Stimulated activated naive CD8-positive, alpha-beta T cell treated with anti-CD3 and anti-CD28 coated beads, Interleukin-15, Interleukin-2, amounts not matched to agents 100 U/mL and 50 U/mL, for 24 hours (primary cell): ENCODE measurements at regions not wholly inside any gene's neighbourhood (a gene's known extent, or its start where the extent isn't known, plus 50 kb on each side); places are given as distances from the start of the nearest gene placed in this dataset.

ENCODE experiments used
- ATAC-seq: fragments of 150-1000 bp; cut with Tn5 transposase; one replicate; pipeline ENCODE4 v1.10.0; 2021
- DNase-seq: peaks from one replicate; pipeline ENCODE4 v3.0.0; 2021

DNA sequence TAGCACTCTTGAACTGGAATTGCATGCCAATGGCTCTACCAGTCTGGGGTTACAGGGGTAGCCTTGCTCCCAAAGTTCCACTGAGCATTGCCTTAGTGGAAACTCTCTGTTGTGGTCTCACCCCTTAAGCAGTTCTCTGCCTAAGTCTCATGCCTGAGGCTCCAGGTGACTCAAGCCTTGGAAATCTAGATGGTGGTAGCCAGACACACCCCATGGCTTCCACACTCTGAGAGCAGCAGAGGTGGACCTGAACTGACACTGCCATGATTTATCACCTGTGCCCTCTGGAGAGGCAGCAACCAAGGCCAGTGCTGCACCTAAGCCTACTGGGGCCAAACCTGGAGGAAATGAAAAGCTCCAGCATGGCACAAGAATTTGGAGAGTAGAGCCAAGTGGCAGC, 285.7 kb upstream of the PKN2 start:
- no peak for ATAC-seq
- DNase-seq = no peak

DNA sequence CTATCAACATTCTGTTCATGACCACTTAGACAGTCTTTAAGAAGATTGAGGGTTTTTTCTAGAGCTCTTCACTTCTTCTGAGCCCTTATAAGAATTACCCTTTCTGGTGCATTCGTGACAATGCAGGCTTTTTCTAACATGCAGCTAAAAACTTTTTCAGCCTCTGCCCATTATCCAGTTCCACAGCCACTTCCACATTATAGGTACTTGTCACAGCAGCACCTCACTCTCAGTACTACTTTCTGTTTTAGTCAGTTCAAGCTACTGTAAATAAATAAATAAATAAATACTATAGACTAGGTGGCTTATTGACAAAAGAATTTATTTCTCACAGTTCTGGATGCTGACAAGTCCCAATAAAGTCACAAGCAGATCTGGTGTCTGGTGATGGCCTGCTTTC, 284.4 kb upstream of the PKN2 start:
- DNase-seq = no peak
- no peak for ATAC-seq

DNA sequence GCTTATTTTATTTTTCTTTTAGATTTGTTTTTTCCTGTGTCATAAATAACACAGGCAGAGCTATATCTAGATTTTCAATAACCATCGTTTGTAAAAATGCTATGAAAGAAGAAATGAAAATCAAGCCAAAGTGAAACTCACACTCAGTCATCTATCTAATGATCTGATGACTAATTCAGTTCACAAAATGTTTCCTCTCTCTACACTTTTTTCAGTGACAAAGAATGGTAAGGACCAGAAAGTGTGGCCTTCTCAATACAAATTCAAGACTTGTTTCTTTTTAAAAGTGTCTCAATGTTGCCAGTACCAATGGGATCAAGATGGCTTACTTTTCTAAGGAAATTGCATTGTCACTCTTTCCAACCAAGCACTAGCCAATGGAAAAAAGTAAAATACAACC, 282.8 kb upstream of the PKN2 start:
- no peak for ATAC-seq
- no peak for DNase-seq

DNA sequence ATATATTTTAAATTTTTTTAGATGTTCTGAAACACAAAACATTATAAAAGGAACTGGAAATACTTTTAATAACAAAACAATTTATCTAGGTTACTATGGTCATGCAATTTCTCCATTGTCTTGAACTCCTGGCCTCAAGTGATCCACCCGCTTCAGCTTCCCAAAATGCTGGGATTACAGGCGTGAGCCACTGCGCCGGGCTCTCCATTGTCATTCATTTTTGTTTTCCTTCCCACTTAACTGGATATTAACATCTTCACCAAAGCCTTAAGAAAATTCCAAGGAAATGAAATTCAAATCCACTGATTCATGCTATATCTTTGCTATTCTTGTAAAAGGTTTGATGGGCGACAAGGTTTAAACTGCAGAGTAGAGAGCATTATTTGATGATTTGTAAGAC, 279.5 kb upstream of the PKN2 start:
- ATAC-seq = no peak
- DNase-seq = no peak

DNA sequence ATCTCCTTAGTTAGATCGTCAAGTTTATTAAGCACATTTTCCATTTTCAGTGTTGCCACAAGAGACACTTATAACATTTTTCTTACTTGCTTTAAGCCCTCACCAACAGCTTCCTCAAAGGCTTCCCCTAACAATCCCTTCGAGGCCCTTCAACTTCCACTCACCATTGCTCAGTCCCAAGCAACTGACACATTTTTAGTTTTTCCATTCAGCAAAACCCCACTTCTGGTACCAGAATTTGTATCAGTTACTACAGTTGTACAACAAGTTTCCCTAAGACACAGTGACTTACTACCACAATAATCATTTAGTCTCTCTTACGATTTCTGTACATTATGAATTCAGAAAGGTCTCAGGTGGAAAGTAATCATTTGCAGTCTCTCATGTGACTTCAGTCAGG, 276.8 kb upstream of the PKN2 start:
- DNase-seq = no peak
- ATAC-seq = no peak

DNA sequence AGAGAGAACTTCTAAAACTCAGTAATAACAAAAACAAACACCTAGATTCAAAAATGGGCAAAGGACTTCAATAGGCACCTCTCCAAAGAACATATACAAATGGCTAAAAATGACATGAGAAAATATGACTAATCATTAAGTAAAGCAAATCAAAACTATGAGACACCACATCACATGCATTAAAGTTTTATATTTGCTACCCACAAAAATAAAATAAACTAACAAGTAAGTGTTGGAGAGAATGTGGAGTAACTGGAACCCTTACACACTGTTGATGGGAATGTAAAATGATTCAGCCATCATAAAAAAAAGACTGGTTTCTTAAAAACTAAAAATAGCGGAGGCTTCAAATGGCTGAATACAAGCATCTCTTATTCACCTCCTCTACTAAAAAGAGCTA, 262.1 kb upstream of the PKN2 start:
- ATAC-seq (no peak), DNase-seq (no peak)

DNA sequence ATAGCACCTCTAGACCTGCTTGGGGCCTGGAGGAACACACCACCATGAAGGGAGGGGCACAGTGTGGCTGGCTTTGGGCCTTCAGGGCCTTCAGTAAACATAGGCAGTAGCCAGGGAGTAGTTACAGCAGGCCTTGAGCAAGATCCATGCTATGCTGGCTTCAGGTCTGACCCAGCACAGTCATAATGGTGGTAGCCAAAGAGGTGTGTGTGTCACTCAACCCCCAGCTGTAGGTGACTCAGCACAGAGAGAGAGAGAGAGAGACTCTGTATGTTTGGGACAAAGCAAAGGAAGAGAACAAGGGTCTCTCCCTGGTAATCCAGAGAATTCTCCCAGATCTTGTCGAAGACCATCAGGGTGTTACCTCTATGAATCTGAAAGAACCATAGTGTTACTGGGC, 250.5 kb upstream of the PKN2 start:
- no peak for DNase-seq
- ATAC-seq = no peak

DNA sequence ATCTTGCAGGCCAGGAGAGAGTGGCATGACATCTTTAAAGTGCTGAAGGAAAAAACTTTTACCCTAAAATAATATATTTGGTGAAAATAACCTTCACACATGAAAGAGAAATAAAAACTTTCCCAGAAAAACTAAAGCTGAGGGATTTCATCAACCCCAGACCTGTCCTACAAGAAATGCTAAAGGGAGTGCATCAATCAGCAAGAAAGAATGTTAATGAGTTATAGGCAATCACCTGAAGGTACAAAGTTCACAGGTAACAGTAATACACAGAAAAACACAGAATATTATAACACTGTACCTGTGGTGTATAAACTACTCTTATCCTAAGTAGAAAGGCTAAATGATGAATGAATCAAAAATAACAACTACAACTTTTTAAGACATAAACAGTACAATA, 249.2 kb upstream of the PKN2 start:
- no peak for ATAC-seq

DNA sequence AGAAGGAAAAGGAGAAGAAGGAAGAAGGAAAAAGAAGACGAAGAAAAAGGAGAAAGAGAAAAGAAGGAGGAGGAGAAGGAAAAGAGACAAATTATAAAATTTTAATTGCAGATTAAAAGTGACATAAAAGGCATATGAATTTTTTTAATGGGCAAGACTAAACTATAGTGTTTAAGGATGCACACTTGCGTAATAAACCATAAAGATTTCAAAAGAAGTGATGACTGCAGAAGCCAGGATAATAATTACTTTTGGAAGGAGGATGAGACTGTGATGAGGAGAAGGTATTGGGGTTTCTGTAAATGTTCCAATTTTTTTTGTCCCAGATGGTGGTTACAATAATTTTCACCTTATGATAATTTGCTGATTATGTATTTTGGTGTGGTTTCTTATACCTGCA, 243.1 kb upstream of the PKN2 start:
- DNase-seq = no peak
- no peak for ATAC-seq

More for the DNA sequence above, 249.2 kb upstream of the PKN2 start:
- DNase-seq = no peak

DNA sequence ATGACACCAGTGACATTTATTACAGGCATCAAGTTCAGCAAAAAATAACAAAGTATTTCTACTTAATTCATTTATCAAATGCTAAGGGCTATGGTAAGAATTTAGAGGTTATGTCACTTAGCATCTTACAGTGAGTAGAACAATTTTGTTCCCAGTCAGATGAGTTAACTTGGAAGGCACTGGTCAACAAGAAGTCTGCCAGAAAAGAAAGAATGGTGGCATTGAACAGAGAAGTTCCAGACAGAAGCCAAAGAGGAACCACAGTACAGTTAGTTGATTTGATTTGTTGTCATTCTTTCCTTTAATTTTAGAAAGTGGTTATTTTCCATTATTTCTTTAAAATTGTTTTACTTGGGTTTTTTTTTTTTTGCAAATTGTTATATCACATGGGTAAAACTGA, 232.2 kb upstream of the PKN2 start:
- no peak for DNase-seq
- ATAC-seq = no peak

DNA sequence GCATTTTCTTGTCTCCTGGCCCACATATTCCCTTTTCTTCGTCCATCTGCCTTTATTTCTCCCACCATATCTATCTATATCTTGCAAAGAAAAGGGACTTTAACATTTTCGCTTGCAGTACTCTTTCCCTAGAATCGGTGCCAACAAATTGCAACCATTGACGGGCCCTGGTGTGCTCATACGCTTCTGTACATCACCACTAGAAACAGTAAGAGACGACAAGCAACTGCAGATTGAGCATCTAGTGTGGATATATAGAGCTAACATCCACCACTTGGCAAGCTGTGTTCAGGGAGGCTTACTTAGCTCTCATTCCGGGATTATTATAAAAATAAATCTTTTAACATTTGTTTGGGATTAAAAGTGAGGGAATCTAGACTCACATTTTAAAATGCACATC, 230.8 kb upstream of the PKN2 start:
- DNase-seq (no peak), ATAC-seq (no peak)

DNA sequence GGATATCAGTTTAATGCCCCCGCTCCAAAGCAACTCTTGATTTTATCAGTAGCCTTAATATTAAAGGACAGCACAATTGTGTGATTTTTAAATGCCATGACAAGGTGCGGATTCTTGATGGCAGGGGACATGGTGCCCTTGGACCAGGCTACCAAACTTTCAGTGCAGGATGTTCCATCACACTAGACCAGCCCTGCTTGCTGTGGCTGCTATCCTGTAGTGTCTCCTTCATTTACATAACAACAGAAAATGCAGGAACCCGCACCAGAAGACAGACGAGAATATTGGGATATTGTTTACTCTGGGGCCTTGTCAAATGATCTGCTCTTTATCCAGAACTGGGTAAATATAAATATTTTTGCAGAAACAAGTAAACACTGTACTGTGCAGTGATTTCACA, 229.3 kb upstream of the PKN2 start:
- ATAC-seq (no peak), DNase-seq (no peak)

DNA sequence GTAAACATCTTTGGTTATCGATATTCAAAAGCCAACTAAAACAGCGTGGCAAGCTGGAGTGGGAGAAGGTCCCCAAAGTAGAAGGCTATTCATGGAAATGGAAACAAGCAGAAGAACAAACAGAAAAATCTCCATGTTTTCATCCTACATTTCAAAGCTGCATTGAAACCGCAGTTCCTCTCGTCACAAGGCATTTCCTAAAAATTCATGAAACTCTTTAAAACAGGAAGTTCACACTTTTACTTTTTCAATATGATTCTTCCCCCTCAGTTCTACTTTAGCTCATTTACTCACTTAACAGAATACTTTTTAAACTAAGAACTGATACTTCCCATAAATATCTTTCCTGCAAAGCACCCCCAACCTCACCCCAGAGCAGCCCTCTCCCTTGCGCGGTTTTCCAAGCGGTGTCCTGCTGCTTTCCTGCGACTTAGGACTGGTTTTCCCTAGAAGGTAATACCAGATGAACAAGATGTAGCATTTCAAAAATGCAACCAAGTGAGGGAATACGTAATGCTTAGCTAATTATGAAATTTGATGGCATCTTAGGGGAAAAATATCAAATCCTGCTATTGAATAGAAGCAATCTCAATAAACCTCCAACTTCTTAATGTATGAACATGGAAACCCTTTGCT, 228.3 kb upstream of the PKN2 start:
- ATAC-seq (no peak), DNase-seq (no peak)

DNA sequence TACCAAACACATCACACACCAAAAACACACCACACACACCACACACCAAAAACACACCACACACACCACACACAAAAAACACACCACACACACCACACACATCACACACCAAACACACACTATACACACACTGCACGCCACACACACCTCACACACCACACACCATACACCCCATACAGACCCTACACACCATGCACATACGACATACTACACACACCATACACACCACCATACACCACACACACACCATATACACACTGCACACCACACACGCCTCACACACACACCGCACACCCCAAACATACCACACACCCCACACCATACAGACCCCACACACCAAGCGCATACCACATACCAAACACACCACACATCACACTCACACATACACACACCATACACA, 226.9 kb upstream of the PKN2 start:
- DNase-seq (no peak), ATAC-seq (no peak)

DNA sequence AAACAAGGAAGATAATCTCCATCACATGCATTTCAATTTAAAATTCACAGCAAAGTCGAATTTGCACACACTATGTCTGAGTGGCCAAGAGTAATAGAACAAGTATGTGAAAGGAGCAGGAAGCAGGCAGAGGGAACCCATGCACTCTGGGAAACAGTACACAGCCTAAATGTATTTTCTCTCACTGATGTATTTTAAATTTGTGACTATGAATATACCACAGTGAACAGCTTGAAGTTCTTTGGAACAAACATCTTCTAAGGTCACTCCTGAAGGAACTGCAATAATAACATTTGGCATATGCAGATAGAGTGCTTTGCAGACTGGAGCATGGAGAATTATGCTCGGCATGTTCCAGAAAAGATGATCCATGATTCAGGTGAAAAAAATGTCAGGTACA, 223.1 kb upstream of the PKN2 start:
- DNase-seq (no peak), ATAC-seq (no peak)

DNA sequence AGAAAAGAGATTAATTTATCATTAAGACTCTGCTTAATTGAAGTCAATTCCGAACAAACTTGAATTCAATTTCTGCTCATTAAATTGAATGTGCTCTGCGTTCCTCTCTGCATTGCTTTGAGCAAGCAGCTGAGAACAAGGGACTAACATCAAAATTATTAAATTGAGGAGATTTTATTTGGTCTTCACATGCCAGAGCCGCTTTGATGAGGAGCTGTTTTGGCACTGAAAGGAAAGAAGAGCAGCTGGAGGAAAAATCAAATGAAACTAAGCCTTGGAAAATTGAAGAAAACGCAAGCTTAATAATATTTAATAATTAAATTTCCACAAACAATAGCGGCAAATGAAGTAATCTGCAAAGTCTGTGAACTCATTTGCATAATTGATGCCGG, 222.0 kb upstream of the PKN2 start:
- DNase-seq (no peak), ATAC-seq (no peak)

DNA sequence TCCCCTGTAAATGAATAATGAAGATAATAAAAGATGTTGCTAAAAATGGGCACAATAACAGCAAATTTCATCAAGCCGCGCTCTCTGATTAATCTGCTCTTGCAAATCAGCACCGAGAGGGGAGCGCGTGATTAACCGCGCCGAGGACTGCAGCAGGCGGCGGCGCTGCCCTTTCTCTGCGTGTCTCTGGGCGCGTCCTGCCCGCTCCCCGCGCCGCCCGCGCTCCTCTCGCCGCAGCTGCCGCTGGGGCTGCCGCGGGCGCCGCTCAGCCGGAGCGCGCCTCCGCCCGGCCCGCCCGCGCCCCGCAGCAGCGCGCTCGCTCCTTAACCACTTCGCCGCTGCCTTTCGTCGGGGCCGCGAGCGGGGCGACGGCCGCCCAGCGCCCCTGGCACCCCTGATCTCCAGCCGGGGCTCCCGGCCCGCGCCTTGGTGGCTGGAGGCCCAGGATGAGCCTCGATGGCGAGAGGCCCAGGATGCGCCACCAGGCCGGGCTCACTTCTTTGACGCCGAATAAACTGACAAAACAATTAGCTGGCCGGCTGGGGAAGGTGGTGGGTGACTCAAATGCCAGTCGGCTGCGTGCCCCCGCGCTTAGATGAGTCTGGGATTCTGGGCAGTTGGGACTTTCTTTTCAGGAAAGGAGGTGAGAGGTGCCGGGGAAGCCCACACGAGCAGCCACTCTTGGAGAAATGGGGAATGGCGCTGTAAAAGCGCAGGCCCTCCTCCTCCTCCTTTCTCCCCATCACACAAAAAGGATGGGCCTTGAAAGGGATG, 221.4 kb upstream of the PKN2 start:
- DNase-seq (no peak), ATAC-seq (no peak)

DNA sequence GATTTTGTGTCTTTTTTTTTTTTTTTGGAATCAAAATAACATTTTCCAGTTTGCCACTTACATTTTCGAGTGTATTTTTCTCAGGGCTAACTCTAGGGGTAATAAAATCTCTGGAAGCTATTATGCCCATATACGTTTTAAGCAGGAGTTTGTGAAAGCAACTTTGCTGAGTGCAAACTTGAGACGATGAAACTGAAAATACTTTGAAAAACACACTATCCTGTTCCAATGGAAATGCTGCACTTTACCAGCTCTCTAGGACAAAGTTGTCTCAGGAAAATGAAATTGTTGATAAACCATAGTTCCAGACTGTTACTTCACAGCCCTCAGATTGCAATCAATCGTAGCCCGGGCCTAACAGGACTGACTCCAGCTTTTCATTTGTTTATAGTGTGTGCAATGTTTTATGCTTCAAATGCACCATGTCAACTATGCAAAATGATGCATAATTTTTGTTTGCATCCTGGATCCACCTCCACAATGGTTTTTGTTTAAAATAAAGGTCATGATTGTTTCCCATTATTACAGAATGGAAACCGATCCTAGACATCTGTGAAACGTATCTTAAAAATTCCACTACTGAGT, 220.6 kb upstream of the PKN2 start:
- no peak for ATAC-seq
- no peak for DNase-seq

DNA sequence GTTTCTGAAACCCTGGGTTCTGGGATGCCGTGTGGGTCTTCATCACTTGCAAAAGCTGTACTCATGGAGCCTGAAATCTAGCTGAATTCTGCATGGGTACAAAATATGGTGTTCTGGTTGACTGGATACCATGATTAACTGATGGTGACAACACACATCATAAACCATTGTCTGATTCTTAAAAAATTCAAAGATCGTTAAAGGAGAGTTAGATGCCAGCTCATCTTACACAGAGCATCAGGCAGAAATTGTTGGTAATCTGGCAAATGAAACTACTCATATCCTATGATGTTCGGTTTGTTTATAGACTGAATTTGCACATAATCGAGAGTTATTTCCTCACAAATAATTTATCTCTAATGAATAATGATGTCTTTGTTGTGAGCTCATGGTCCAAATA, 218.1 kb upstream of the PKN2 start:
- no peak for ATAC-seq
- DNase-seq = no peak

DNA sequence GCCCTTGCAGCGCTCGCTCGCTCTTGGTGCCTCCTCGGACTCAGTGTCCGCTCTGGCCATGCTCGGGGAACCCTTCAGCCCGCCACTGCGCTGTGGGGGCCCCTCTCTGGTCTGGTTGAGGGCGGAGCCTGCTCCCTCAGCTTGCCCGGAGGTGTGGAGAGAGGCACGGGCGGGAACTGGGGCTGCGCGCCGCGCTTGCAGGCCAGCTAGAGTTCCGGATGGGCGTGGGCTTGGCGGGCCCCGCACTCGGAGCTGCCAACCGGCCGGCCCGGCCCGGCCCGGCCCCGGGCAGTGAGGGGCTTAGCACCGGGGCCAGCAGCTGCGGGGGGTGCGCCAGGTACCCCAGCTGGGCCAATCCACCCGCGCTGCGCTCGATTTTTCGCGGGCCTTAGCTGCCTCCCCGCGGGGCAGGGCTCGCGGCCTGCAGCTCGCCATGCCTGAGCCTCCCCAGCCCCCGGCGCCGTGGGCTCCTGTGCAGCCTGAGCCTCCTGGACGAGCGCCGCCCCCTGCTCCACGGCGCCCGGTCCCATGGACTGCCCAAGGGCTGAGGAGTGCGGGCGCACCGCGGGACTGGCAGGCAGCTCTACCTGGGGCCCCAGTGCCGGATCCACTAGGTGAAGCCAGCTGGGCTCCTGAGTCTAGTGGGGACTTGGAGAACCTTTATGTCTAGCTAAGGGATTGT, 217.0 kb upstream of the PKN2 start:
- no peak for DNase-seq
- ATAC-seq = no peak

DNA sequence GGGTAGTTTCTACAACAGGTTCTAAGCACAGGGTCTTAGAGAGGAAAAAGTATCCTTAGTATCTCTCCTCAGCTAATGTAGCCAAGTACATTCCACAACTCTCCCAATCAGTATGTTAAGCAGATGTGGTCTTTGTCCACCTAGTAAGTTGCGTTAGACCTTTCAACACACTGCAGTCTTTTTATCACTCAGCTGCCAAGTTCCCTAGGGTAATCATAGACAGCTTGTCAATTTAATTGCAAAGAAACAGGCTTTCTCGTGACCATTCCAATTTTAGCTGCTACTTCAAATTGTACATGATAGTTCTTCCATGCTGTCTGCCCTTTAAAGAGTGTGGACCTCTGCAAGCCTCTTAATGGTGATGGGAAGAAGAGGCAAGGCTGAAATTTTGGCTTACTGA, 211.8 kb upstream of the PKN2 start:
- ATAC-seq (no peak), DNase-seq (no peak)

DNA sequence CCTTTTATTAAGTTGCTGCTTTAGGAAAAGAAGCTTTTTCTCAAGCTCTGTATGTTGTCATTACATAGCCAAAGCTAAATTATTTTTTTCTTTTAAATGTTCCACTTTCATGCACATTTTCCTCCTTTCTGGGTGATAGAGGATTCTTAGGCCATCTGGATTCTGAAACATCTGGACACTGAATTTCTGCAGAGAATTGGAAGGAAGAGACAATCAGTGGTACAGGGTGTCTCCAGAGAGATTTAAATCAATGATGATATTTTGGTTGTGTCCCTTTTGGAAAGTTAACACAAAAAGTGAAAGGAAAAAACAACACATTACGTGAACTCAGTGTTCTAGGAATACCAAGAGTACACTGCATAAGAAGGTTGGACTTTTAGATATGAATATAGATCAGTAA, 211.4 kb upstream of the PKN2 start:
- DNase-seq (no peak), ATAC-seq (no peak)

DNA sequence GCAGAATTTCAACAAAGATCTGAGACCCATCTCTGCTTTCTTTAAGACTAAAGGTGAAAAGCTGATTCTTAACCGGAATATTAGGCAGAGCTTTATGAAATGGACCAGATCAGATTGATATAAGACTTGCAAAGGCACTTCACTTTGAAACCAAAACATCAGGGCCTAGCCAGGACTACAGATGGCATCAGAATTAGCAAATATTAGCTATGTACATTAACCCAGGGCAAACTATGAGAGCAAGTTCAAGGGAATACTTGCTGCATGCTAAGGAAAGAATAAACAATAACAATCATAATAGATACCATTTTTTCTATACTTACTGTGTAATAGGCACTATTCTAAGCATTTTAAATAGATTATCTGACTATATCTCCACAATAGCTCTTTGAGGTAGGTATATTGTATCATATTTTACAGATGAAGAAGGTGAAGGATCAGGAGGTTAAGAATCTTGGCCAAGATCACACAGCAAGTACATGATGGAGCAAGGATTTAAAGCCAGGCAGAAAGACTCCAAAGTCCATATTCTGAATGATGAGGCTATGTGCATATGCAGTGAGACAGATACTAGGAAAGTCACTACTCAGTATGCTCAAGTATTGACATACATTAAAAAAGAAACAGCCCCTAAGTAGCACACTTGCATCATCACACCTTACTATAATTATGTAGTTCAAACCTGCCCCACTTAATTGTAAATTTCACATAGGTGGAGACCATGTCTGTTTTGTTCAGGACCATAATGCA, 209.3 kb upstream of the PKN2 start:
- ATAC-seq = no peak
- no peak for DNase-seq
